GM23248 (cell line): ENCODE measurements at regions not wholly inside any gene's neighbourhood (a gene's known extent, or its start where the extent isn't known, plus 50 kb on each side); places are given as distances from the start of the nearest gene placed in this dataset.

Experiments used
- EZH2 ChIP-seq: fragments of 200-600 bp; sonication (generic); IDR thresholded peaks from 2 replicates; pipeline ENCODE4 v1.6.1; 2018; ENCODE audit warnings: antibody characterized with exemption, mild to moderate bottlenecking; ENCODE audit not compliant: insufficient read depth, poor library complexity, severe bottlenecking
- EZH2phosphoT487 ChIP-seq: fragments of 200-600 bp; sonication (generic); IDR thresholded peaks from 2 replicates; pipeline ENCODE4 v1.6.1; 2018; ENCODE audit warnings: antibody characterized with exemption, moderate library complexity, mild to moderate bottlenecking, low read depth; ENCODE audit not compliant: insufficient read depth

DNA sequence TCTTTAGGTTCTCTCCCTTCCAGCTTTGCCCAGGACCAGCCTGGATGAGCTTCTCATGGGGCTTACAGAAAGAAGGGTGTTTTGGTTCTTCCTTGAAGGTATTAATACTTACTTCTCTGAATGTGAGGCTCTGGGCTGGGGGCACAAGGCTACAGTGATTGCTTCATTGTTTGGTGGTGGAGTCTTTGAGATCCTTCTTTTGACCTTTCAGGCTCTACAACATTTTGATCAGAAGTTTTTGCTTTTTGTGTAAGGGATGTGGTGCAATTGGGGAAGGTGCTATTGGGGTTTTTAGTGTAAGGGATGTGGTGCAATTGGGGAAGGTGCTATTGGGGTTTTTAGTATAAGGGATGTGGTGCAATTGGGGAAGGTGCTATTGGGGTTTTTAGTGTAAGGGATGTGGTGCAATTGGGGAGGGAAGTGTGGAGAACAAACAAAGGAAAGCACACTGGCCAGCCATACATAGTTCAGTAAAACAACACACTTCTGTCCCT, 103.6 kb upstream of the IVNS1ABP start:
- no peak for TF ChIP-seq EZH2
- TF ChIP-seq EZH2phosphoT487, result no peak
